HEK293 (cell line): ENCODE measurements at regions not wholly inside any gene's neighbourhood (a gene's known extent, or its start where the extent isn't known, plus 50 kb on each side); places are given as distances from the start of the nearest gene placed in this dataset.
"Not testable (repeated sequence)": the region's sequence is repeated elsewhere in the genome, so short reads cannot be mapped to it uniquely, and the experiment has no call there.

Experiments used
- CTCF ChIA-PET: fragments of 350-600 bp; formaldehyde crosslinking; extraction: SDS; loops from one replicate; lab custom pipeline; 2021; ENCODE audit warnings: antibody characterized with exemption; lab: Yijun Ruan, JAX
- POLR2A ChIA-PET: fragments of 300-600 bp; formaldehyde crosslinking; extraction: SDS; loops from one replicate; lab custom pipeline; 2020; ENCODE audit warnings: antibody characterized with exemption, inconsistent platforms; lab: Yijun Ruan, JAX
- H3K27ac ChIP-seq: fragments of 200-500 bp; sonication (Bioruptor generic); 2 replicates; pipeline ENCODE4 v1.5.1; 2014; ENCODE audit warnings: low read depth, low read length, control low read depth, inconsistent platforms; ENCODE audit errors: extremely low read depth
- H3K36me3 ChIP-seq, 2 experiments: fragments of 200-500 bp in 1 of 2; sonication (Bioruptor generic) in 1 of 2; 1 replicate in 1 of 2; 2 replicates in 1 of 2; pipeline ENCODE4 v1.5.1; 2014 to 2017; ENCODE audit warnings: inconsistent platforms in 2 of 2, low read length in 2 of 2; ENCODE audit not compliant: control insufficient read depth in 2 of 2, insufficient read depth in 1 of 2
- H3K4me1 ChIP-seq: fragments of 200-500 bp; sonication (Bioruptor generic); 2 replicates; pipeline ENCODE4 v1.5.1; 2014; ENCODE audit warnings: mild to moderate bottlenecking, low read length, inconsistent platforms; ENCODE audit not compliant: control insufficient read depth, insufficient read depth
- H3K4me3 ChIP-seq: 2 replicates; pipeline ENCODE4 v1.5.1; 2011; ENCODE audit warnings: low read depth, mild to moderate bottlenecking, control low read depth, low read length, moderate library complexity
- H3K9me3 ChIP-seq: fragments of 200-500 bp; sonication (Bioruptor generic); 2 replicates; pipeline ENCODE4 v1.5.1; 2014; ENCODE audit warnings: low read depth, low read length, inconsistent platforms; ENCODE audit not compliant: control insufficient read depth, insufficient read depth
- KLF1 ChIP-seq: fragments of 450-650 bp; formaldehyde crosslinking; IDR thresholded peaks from 2 replicates; pipeline ENCODE4 v1.5.1; 2016; ENCODE audit warnings: missing biosample characterization, missing genetic modification characterization
- KLF7 ChIP-seq: fragments of 450-650 bp; formaldehyde crosslinking; IDR thresholded peaks from 2 replicates; pipeline ENCODE4 v1.5.1; 2016; ENCODE audit warnings: missing biosample characterization, missing genetic modification characterization, borderline replicate concordance
- MEIS1 ChIP-seq: sonication (generic); formaldehyde crosslinking; IDR thresholded peaks from 2 replicates; pipeline ENCODE4 v1.8.1; 2022; ENCODE audit warnings: missing genetic modification reagents, mild to moderate bottlenecking, borderline replicate concordance
- PRDM2 ChIP-seq: fragments of 450-650 bp; formaldehyde crosslinking; IDR thresholded peaks from 2 replicates; pipeline ENCODE4 v1.5.1; 2016; ENCODE audit warnings: missing biosample characterization, missing genetic modification characterization, borderline replicate concordance
- PRDM6 ChIP-seq: fragments of 450-650 bp; formaldehyde crosslinking; IDR thresholded peaks from 2 replicates; pipeline ENCODE4 v1.5.1; 2017; ENCODE audit warnings: missing biosample characterization, missing genetic modification characterization
- REST ChIP-seq: fragments of 450-650 bp; formaldehyde crosslinking; IDR thresholded peaks from 2 replicates; pipeline ENCODE4 v1.5.1; 2016; ENCODE audit warnings: missing biosample characterization, missing genetic modification characterization
- ZBTB11 ChIP-seq: fragments of 450-650 bp; formaldehyde crosslinking; conservative IDR thresholded peaks from 2 replicates; pipeline ENCODE4 v1.5.1; 2016; ENCODE audit warnings: low read depth, missing biosample characterization, missing genetic modification characterization
- ZBTB48 ChIP-seq: fragments of 450-650 bp; formaldehyde crosslinking; IDR thresholded peaks from 2 replicates; pipeline ENCODE4 v1.5.1; 2016; ENCODE audit warnings: missing biosample characterization, missing genetic modification characterization
- ZNF133 ChIP-seq: fragments of 450-650 bp; formaldehyde crosslinking; IDR thresholded peaks from 2 replicates; pipeline ENCODE4 v1.5.1; 2016; ENCODE audit warnings: missing biosample characterization, missing genetic modification characterization
- ZNF311 ChIP-seq: fragments of 450-650 bp; formaldehyde crosslinking; IDR thresholded peaks from 2 replicates; pipeline ENCODE4 v1.5.1; 2017; ENCODE audit warnings: missing biosample characterization, missing genetic modification characterization, borderline replicate concordance
- ZNF354C ChIP-seq: fragments of 450-650 bp; formaldehyde crosslinking; IDR thresholded peaks from 2 replicates; pipeline ENCODE4 v1.5.1; 2016; ENCODE audit warnings: missing biosample characterization, missing genetic modification characterization, low read depth, borderline replicate concordance
- ZNF394 ChIP-seq: fragments of 450-650 bp; formaldehyde crosslinking; IDR thresholded peaks from 2 replicates; pipeline ENCODE4 v1.5.1; 2016; ENCODE audit warnings: missing biosample characterization, missing genetic modification characterization, mild to moderate bottlenecking, moderate library complexity, borderline replicate concordance
- ZNF544 ChIP-seq: fragments of 450-650 bp; formaldehyde crosslinking; IDR thresholded peaks from 2 replicates; pipeline ENCODE4 v1.5.0; 2017; ENCODE audit warnings: missing biosample characterization, missing genetic modification characterization
- ZNF776 ChIP-seq: fragments of 450-650 bp; formaldehyde crosslinking; IDR thresholded peaks from 2 replicates; pipeline ENCODE4 v1.5.0; 2017; ENCODE audit warnings: missing biosample characterization, missing genetic modification characterization, borderline replicate concordance
- ZNF830 ChIP-seq: fragments of 450-650 bp; IDR thresholded peaks from 2 replicates; pipeline ENCODE4 v1.5.0; 2018; ENCODE audit warnings: missing biosample characterization, missing genetic modification characterization, low read depth, mild to moderate bottlenecking, moderate library complexity
- ZSCAN23 ChIP-seq: fragments of 450-650 bp; formaldehyde crosslinking; IDR thresholded peaks from 2 replicates; pipeline ENCODE4 v1.5.1; 2016; ENCODE audit warnings: missing biosample characterization, missing genetic modification characterization

GRCh38 chr18:1849386-1849785, 721.9 kb downstream of the METTL4 start:
- H3K4me1 ChIP-seq: no peaks in the 10 kb centered on the region
- no peak overlapping the region for H3K4me3 ChIP-seq
- ChIA-PET CTCF (no interaction called here), POLR2A (no interaction called here)
- no peak overlapping the region for H3K27ac ChIP-seq
- TF ChIP-seq ZNF354C (tag by site-specific recombination) (no peak), KLF1 (tag by site-specific recombination) (no peak), ZNF133 (tag by site-specific recombination) (no peak), KLF7 (tag by site-specific recombination) (no peak), ZNF544 (tag by site-specific recombination) (no peak), ZNF830 (tag by site-specific recombination) (no peak), ZNF311 (tag by site-specific recombination) (no peak), REST (tag by site-specific recombination) (no peak), PRDM6 (no peak), ZSCAN23 (no peak), ZNF776 (no peak), ZBTB48 (tag by site-specific recombination) (no peak), MEIS1 (CRISPR knock-in tag) (no peak), ZNF394 (tag by site-specific recombination) (no peak), ZBTB11 (tag by site-specific recombination) (no peak), PRDM2 (tag by site-specific recombination) (no peak)
- H3K36me3 ChIP-seq: no peaks in the 10 kb centered on the region
- H3K9me3 ChIP-seq: no peaks in the 10 kb centered on the region

GRCh38 chr18:1857281-1857680, 714.0 kb downstream of the METTL4 start:
- CTCF ChIA-PET: not testable (repeated sequence)

More at GRCh38 chr18:1857281-1857680, 714.0 kb downstream of the METTL4 start:
- H3K36me3 ChIP-seq, H3K9me3 ChIP-seq, H3K4me3 ChIP-seq, H3K27ac ChIP-seq, POLR2A ChIA-PET, H3K4me1 ChIP-seq: not testable (repeated sequence)
